HG03457 (cell line): ENCODE measurements at regions not wholly inside any gene's neighbourhood (a gene's known extent, or its start where the extent isn't known, plus 50 kb on each side); places are given as distances from the start of the nearest gene placed in this dataset.

Source experiments
- ATAC-seq: cut with Tn5 transposase; IDR thresholded peaks from one replicate; pipeline ENCODE4 v1.9.1; 2021; ENCODE audit warnings: moderate number of reproducible peaks; ENCODE audit not compliant: unreplicated experiment

DNA sequence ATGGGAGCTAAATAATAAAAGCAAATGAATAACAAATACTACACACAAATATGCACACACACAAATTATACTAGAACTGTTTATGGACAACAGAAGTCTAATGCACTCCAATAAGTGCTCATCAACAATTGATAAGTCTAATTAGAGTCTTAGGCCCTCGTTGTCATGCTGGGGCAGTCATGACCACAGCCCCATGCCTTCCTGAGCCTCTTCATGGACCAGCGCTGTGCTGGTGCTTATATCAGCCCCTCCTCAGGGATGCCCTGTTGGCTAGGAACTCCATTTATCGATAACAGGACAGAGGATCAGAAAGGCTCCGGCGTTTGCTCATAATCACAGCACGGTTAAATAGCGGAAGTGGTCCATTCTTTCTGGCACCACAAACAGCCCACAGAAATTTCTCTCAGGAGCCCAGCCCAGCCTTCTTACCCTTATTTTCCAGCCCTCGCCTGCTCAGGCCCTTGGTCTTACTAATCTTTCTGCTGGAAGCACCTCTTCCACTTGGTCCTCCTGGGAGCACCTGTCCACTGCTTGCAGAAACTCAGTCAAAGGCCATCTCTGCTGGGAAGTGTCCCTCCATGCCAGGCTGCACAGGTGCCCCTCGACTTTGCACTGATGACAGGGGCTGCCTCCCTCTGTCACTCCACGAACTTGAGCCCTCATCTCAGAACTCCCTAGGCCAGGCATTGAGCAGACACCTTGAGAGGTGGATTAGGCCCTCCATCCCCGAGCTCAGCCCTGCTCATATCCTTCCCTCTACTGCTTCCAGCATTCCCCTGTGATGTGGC lies 500.2 kb upstream of the HS6ST1 start:
- no peak for ATAC-seq

DNA sequence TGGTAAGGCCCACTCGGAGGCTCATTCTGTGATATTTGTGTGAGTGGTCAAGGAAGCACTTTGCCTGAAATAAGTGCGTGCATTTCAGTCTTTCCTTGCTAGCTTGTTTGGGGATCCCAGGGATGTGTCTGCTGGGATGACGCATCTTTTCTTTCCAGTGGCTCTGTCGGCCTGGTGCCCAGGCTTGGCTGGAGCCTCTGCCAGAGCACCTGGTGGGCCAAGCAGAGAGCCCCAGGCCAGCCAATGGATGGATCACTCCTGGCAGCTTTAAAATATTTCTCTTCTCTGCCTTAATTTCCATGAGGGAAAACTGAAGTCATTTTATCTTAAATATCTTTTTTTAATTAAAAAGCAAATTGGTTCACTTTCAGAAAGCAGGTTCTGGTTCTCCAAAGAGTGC lies 501.8 kb upstream of the HS6ST1 start:
- ATAC-seq = no peak

DNA sequence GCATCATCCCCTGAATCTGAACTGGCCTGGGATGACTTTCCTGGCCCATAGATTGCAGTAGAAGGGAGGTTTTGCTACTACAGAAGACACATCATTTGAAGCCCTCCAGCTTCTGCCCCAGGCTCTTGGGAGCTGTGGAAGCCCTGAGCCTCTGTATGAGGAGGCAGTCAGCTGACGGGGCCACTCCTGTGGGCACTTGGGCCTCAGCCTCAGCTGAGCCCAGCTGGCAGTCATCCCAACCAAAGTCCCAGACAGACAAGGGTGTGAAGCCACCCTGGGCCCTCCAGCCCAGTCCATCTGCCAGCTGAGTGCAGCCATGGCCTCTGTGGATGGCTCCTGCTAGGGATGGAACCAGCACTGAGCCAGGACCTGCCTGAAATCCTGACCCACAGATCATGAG lies 502.3 kb upstream of the HS6ST1 start:
- ATAC-seq = no peak

DNA sequence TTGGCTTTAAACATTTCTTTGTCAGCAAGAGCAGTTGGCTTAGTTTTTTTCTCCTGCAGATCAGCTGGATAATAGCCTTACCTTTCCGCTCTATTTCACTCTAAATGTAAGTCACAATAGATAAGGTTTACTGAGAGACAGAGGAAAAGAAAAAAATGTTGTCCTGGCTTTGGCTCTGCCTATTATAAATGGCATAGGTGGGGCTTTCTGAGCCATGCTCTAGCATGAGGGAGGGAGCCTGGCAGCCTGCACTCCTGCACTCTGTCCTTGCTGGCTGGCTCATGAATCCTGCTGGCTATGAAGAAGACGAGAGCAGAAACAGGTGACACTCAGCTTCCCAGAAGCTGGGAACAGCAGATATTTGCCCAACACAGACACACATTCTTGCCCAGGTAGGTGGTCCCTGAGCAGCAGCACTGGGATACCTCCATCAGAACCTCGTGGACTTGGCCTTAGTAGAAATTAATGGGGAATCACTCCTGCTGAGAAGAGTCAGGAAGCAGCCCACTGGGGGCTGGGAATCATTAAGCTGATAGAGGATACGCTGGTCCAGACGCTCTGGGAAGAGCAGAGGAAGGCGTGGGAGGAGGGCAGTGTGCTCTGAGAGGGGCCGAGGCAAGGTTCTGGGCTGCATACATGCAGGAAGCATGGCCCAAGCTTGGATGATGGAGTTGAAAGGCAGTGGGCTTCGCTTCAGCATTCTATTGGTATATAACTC lies 514.4 kb upstream of the HS6ST1 start:
- ATAC-seq = no peak

DNA sequence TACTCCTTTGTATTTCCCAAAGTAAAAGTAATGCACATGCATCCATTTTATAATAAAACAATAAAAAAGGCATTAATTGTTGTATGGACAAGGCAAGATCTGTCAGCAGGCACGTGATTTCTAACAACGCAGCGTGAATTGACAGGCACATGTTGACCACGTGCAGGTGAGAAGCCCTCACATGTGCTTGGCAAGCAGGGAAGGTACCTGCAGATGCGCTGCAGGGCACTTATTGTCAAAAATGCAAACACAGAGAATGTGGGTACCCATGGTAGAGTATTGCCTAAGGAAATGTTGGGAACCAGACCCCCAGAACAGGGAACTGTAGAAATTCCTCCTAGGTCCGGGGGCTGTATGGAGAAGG lies 515.0 kb upstream of the HS6ST1 start:
- no peak for ATAC-seq

DNA sequence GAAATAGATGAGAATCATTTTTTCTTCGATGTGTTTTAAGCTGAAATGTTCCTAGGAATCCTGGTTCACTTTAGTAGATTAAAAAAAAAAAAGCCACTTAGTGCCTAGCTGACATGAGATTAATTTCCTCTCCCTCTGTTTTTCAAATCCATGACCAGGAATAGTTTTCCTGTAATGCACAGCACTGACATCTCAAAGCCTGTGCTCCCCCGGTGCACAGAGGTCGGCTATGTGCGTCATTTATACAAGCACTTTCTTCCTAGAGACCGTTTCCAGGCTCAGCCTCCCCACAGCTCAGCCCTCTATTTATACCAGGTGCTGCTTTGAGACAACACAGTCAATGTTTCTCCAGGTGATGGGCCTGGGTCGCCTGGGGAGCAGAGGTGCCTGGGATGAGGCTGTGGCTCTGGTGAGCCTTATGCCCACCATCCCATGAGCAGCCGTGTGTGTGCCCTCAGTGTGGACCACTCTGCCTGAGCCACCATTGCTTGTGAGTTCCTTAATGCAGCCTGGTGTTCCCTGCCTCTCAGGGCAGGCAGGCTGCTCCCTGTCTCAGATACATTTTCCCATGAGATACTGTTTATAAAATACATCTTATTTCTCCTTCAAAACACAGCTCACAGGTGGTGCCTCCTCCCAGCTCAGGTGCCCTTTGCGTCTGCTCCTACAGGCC lies 515.7 kb upstream of the HS6ST1 start:
- ATAC-seq = no peak

DNA sequence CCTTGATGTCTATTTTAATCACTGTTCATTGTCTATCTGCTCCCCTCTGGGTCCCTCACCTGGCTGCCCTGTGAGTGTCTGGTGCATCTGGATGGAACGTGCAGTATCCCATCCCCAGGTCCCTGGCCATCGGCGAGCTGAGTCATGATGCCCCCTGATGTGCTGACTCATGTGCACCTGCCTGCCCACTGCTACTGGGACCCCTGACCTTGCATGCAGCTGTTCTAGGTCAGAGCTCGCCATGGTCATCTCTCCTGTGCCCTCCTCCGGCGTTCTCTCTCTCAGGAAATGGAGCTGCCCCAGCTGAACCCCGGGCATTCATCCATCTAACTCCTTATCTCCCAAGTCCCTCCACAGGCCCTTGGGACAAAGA lies 516.2 kb upstream of the HS6ST1 start:
- no peak for ATAC-seq

DNA sequence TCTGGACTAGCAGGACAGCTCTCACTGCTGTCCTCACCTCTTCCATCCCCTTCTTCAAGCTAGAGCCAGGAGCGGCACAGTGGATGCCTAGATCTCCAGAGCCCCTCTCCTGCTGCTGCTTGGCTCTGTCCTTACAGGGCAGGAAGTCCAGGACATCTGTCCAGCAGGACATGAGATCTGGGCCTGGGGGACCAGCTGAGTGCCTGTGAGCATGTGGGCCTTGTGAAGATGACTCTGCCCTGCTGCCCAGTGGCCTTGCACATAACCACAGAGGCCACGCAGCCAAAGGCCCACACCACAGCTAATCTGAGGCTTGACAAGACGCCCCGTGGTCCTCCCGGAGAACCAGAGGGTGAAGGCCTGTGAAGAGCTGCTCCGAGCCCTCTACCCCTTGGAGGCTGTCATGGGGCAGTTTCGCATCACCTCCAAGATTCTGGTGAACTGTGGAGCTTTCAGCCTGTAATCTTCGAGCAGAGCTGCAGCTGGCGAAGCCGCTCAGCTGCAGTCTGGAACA lies 516.7 kb upstream of the HS6ST1 start:
- ATAC-seq = no peak

DNA sequence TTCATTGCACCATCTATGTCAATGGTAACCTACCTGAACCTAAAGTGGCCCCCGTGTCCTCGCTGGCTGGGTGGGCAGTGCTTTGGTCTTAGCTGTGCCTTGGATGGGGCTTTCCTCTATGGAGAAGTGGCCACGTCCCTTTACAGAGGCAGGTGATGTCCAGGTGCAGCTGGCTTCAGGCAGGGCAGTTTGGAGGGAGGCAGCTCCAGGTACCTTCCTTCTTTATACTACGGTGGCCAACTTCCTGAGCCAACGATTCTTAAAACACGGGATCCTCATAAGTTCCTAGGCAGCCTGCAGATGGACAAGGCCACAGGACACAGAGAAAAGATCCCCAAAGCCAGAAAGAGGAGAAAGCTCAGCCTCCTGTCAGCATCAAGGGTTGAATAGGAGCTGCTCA lies 517.3 kb upstream of the HS6ST1 start:
- ATAC-seq = no peak

DNA sequence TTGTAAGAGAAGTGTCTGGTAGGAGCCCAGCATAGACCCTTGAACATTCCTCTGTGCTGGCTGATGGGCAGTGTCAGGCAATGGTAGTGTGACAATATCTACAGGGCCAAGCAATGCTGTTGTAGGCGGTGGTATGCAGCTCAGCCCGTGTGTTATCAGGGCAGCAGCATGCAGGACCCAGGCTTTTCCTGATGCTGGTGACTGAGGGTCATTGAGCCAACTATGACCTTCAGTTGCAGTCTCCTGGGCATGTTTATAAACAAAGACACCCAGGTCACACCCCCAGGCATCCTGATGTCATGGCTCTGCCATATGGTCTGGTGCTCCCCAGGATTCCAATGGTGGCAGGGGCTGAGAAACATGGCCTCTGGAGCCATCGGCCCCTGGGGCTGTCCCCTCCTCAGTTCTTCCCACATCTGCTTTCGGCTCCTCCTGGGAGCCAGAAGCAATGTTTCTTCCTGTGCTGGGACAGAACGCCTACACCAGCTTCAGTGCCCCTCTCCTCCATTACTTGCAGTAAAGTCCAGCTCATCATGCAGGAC lies 518.0 kb upstream of the HS6ST1 start:
- no peak for ATAC-seq

DNA sequence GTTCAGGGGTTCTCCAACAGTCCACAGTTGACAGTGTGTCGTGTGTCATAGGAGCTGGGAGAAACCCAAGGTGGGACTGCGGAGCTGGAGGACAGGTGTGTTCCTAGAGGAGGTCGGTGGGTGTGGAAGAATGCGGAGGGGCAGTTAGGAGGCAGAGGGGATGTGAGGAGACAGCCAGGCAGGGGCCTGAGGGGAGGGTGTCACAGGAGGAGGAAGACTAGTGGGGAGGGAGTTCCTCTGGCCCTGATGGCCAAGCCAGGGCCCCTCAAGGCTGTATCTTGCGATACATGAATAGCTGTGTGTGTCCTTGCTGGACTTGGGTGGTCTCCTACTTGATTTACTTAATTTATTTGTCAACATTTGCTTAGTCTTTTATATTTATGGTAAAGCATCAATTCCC lies 519.6 kb upstream of the HS6ST1 start:
- no peak for ATAC-seq

DNA sequence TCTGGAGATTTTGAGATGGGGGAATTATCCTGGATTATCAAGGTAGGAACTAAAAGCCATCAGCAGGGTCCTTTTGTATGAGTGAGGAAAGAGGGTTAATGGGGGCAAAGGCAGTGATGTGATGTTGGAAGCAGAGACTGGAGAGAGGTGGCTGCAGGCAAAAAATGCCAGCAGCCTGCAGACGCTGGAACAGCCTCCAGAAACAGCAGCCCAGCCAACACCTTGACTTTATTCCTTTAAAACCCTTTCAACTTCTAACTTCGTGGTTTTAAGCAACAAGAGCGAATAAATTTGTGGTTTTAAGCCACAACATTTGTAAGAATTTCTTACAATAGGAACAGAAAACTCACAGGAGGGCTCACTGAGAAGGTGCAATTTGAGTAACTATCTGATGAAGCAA lies 523.1 kb upstream of the HS6ST1 start:
- ATAC-seq = no peak

DNA sequence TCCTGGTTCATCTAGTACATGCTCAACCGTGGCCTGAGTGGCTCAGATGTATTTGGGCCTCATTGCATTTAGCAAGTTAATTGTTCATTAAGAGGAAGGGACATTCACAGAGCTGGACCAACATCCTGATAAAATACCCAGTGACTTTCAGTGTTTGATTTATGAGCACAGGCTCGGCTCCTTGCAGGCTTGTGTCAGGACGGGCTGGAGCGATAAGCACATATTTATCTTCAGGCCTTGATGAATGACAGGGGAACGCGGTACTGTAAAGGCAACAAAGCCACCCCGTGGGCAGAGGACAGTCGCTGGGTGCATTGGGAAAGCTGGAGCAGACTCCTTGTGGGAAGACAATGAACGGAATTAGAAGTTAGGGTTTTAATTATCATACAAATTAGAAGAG lies 548.6 kb upstream of the HS6ST1 start:
- no peak for ATAC-seq

DNA sequence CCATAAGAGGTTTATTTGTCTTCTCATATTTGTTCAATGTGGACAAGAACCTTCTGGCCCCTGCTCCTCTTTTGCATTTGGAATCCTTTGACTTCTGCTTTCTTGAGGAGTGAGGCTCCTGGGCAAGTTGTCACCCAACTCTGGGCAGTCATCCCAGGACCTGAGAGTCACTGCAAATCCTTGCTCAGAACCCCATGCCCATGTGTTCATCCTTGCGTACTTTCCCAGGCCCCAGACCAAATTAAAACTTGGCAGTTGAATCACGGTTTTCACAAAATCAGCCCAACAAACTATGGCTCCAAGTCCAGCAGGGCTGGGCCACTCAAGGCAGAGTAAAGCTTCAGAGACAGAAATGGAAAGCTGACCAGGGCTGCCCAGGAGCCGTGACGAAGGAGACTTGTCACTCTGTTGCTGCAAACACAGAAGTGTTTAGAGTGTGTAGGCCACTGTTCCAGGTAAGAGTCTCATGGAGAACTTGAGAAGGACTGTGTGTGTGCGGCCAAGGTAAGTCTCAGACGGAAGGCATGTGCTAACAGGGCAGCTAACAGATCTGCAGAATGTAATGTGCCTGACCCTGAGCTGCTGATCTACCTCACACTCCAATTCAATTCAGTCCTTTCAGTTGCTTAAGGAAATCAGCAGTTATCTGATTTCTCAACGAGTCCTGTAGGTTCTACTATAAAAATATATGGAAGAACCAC lies 549.4 kb upstream of the HS6ST1 start:
- ATAC-seq = no peak

DNA sequence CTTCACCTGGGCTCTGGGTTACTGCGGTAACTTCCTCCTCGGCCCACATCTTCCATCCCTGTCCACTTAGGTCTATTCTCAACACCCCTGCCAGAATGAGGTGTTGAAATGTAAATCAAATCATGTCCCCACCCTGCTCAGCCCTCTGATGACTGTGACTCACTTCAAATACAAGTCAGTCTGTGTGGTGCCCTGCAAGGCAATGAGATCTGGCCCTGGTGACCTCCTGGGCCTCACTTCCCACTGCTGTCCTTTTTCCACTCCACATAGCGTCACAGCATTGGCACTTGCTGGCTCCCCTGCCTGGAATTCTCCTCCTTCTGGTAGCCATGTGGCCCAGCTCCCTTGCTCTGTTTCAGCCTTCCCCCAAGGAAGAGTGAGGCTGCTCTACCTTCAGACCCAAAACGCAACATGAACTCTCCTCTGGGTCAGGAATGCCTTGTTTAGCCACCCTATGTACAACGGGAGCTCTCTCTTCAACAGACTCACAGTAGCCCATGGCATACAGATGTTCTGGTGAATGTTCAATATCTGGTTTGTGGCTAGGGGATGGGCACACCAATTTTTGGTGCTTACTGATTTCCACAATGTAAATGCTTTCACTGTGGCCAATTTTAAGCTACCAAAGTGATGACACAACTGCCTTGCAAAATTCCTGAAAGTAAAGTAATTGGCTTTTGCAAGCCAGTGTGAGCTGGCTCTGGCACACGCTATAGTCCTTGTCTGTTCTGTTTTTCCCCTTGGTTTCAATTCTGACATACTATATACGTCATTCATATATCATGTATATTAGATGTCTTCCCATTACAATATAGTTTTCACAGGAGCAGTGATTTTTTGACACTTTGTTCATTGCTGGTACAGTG lies 550.3 kb upstream of the HS6ST1 start:
- ATAC-seq = no peak

DNA sequence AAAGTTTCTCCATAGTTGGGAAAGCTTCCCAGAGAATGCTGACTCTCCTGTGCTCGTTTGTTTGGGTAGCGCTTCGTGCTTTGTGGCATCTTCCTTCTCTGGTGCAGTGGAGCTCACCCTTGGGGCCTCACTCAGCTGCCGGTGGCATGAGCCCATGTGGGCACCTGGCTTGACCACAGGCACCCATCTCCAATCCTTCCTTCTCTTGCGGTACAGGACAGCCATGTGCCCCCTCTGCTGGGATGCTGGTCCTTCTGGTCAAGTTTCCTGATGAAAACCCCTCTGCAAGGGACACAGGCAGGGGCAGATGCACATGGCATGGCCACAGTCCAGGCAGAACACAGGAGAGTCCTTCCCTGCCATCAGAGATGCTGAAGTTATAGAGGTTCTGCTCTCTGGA lies 555.9 kb upstream of the HS6ST1 start:
- no peak for ATAC-seq

DNA sequence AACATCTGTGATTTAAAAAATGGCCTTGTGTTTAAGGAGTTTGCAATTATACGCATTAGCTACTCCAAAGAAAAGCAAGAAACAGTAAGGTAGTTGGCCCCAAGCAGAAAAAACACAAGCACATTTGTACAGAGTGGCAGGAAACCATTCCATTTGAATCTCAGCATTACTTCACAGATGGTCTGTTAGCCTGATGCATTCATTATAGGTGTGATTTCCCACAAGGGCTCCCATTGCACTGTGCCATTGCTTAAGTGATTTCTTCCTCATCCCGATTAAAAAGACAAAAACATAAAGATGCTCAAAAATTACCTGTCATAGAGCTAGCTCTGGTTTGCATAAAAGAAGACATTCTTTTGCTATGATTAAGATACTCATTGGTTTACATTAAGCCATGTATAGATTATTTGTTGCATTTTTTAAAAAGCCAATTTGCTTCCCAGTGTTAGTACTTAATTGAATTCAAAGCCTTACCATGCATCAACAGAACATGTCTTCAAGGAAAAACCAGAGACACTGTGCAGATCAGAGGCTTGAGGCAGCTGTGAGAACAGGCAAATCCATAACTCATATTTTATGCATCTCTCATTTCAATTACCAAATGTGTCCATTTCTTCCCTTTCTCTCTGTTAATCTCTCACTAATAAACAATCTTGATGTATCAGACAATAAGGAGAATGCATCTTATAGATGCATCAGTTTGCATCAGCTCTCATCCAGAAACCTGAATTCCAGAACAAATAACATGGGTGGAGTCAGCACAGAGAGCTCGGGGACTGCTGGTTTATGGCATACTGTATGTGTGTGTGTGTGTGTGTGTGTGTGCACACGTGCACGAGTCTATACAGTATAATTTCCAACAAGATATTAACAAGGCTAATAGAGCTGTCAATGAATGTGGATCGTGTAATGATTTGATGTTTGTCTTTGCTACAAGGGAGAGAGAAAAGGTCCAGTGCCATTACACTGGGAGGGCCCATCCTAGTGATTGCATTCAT lies 558.6 kb upstream of the HS6ST1 start:
- no peak for ATAC-seq

DNA sequence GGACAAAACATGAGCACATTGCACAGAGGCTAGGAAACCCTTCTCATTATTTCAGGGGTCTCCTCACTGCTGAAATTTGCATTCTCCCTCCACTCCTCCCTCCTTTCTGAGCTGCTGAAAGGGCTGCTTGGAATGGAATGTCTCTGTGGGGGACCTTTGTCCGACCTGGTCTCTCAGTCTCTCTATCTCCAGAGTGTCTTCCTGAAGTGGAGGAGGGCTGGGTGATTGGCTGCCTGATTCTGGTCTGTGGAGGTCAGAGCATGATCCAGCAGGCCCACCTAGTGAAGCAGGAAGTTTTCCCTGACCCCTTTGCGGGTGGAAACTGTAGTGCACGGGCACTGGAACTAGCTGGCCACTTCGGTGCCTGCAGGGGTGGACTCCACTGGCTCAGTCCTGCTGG lies 560.5 kb upstream of the HS6ST1 start:
- ATAC-seq = no peak

DNA sequence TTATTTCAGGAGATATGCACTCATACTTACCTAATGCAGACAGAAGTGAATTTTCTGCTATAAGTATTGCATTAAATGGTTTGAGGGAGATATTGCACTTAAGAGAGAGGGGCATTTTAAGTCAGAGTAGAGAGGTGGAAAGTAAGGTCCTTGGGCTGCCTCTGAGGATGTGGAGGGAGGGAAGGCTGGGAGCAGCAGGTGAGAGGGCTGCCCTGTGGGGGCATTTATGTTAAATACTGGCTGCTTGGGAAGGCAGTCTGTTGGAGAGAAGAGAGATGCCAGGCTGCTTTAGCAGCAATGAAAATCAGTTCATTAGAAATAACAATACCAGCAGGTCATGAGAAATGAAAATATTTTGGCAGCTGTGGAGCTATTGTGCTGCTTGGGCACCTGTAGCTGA lies 576.2 kb upstream of the HS6ST1 start:
- ATAC-seq = no peak
